LHCN-M2 (cell line): ENCODE measurements at regions not wholly inside any gene's neighbourhood (a gene's known extent, or its start where the extent isn't known, plus 50 kb on each side); places are given as distances from the start of the nearest gene placed in this dataset.
A peak's percentile ranks its signal among the peaks of the same experiment; 100 is the strongest.
"Not testable (repeated sequence)": the region's sequence is repeated elsewhere in the genome, so short reads cannot be mapped to it uniquely, and the experiment has no call there.

ENCODE experiments used
- DNase-seq: peaks from one replicate; pipeline ENCODE4 v3.0.0-alpha.2; 2012; ENCODE audit warnings: low read depth

DNA sequence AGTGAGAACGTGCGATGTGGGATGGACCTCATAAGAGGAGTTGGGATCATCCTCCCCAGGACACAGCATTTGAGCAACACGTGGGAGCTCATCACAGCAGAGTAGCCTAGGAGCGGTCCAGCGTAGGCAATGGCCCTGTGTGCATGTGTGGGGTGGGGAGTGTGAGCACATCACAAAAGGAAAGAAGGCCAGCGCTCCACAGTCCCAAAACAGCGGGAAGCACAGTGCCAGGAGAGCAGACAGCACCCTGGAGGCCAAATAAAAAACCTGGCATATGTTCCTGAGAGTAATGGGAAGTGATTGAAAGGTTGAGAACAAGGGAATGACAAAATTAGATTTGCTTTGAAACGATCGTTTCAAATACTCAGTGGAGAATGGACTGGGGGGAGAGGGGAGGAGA, 226.0 kb downstream of the C7orf25 start:
- DNase-seq, result no peak

DNA sequence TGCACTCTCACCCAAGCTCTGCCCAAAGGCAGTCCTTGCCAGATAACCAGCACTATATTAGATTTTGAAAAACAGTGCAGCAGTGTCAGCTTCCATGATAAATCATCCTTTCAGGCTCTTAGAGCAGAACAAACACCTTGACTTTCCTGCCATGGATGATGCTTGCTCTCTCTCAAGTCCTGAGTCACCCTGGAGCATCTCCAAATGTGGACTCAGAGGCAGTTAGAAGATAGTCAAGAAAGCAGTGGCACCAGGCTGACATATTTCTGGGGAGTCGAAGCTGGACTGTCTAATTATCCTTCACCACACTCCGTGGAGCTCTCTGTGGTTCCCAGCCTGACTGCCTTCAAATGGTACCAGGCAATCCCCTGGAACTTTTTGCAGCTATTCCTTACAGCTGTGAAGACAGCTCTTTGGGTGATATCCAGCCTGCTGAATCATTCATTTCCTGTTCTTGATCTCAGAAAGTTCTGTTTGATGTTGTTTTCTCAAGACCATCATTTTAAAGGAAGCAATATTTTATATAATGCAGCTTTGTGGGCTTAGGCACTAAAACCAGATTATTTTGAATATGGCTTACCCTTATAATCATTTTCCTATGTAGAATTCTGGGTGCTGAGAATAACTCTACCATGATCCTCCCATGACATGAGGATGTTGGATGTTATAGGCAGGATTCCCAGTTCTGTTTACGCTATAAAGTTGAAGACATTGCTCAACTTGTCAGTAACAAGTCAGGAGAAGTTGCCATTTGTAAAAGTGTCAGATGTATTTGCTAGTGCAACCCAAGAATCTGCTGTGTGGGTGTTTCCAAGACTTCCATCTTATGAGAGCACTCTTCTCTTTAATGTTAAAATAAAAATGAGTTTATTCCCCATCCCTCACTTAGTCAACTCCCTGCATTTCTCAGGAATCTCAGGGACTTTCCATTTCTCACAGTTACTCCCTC, 233.8 kb downstream of the C7orf25 start:
- peak; percentile 78 for DNase-seq

DNA sequence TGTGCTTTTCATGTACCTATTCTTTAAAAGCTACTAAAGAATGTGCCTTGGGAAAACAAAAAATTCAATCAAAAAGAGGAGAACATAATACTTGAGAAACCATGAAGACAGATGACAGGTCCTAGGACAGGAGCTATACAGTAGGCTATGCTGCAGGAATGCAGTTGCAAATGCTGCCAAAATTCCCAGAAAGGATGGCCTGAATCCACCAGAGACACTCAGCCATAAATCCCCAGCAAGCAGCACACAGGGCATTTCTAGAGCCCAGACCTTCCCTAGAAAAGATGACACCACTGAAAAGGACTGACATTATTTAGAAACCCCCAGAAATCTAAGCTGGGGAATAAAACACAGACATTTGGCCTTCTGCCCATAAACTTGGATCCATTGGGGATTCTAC, 237.3 kb downstream of the C7orf25 start:
- DNase-seq, result no peak

DNA sequence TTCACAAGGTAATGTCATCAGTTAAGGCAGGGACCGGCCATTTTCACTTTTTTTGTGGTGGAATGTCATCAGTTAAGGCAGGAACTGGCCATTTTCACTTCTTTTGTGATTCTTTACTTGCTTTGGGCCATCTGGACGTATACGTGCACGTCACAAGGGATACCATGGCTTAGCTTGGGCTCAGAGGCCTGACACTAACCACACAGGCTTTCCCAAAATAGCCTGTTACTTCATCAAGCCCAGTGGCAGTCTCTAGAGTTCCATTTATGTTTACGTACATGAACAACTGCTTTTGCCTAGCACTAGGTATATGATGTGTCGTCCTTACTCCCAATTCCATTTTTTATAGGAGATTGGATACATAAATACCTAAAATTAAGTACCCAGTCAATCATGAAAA, 237.9 kb downstream of the C7orf25 start:
- DNase-seq, result no peak

DNA sequence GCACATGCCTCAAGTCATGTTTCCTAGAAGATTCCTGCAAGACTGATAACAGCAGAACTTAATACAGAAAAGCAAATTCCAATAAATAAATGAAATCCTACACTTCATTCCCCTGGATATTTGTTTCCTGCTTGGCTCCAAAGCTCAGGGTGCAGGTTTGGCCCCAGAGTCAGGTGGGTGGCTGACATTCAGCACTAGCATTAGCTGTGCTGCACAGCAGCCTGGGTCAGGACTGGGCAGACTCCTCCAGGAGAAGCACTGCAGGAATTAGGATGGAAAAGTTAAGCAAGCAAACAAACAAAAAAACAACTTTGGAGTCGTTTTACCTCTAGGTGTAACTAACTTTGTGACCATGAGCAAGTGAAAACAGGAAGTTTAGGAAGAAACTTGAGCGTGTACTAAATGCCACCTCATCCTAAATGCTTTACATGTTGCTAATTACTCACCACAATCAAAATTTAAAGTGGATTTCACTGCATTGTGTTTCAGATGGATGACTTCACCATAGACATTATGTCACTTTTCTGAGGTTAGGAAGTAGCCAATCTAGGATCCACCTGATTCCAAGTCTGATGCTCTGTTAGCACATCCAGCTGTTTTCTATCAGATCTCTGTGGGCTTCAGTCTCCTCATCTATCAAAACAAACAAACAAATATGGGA, 239.4 kb downstream of the C7orf25 start:
- peak; percentile 28 for DNase-seq

DNA sequence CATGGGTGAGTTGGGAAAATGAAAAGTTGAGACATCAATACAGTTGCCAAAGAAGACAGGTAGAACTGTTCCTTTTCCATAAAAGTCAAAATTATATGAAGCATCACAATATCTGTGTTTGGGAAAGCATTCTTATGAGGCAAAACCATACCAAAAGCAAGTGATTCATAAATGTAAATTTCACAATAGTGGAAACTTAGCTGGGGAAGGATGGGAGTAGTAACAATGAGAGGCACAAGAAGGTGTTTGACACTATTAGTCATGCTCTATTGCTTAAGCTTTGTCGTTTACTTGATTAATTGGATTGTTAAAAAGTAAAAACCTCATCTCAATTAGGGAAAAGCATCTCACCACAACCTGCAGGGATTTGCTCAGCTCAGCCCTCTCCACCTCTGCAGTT, 240.2 kb downstream of the C7orf25 start:
- DNase-seq, result peak; percentile 67

DNA sequence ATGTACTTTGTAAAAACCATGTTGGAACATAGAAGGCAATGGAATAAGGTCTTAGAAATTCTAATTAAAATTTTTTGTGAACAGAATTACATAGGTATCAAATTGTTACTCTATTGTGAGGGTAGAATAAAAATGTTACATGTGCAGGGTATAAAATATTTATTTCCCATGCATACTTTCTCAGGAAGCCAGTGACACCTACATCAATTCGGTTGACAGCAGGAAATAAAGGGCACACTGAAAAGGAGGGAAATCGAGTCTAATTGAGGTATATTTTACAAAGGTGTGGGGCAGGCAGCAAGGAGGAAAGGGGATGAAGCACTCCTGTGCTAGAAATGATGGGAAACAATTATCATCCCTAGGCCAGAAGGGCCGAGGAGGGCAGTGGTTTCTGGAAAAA, 244.9 kb downstream of the C7orf25 start:
- no peak for DNase-seq

DNA sequence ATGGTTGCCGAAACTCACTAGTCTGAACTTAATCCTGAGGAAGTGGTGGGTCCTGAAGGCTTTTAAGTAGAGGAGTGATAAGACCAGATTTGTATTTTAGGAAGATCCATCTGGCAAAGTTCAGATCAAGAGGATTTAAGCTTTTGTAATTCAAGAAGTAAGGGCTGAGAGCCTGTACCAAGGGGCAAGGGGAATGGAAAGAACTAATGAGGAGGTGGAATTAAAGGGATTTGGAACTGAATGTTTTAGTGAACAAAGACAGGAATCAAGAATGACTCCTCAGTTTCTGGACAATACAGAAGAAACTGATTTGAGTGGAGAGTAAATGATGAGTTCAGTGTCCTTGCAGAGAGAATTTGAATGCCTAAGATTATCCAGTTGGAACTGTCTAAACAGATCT, 249.0 kb downstream of the C7orf25 start:
- no peak for DNase-seq

DNA sequence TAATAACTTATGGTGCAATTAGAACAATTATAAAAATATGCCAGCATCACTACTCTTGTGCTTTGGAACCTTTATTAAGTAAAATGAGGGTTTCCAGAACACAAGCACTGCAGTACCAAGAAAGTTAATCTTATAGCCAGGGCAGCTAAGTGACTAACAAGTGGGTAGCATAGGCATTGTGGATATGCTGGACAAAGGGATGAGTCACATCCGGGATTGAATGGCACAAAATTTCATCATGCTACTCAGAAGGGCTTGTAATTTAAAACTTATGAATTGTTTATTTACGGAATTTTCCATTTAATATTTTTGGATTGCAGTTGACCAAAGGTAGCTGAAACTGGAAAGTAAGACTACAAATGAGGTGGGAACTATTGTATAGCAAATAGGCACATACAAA, 250.6 kb downstream of the C7orf25 start:
- DNase-seq, result peak; percentile 92

DNA sequence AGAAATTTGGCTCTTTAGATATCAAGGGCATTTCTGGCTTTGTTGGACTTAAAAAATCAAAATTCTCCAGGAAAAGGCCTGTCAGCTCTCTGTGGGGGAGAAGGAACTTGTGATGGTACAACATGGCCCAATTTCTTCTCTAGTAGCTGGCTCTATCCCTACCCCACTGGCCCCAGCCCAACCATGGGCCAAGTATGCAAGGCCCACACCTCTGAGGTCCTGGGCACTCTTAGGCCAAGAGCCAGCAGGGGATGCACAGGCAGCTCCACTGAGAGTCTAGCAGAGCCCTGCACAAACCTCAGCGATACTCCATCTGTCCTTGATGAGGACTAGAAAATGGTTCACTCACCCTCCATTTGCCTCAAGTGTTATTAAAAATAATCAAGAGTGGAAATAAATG, 261.2 kb downstream of the C7orf25 start:
- DNase-seq, result no peak

DNA sequence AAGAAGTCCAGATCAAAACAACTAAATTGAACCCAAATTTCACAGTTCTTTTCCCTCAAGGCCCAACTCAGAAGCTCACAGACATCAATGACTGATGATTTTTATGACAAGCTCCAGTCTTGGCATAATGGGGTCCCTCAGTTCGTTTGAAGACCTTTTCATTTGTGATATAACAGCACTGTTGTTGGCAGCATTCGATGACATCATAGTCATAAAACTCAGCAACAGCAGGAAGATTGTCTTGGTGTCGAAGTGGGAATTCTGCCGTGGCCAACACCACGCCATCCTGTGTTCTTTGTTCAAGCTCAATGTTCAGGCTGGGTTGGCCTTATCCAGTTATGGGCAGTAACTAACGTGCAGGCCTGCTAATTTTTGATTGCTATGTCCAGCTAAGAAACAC, 261.7 kb downstream of the C7orf25 start:
- no peak for DNase-seq

DNA sequence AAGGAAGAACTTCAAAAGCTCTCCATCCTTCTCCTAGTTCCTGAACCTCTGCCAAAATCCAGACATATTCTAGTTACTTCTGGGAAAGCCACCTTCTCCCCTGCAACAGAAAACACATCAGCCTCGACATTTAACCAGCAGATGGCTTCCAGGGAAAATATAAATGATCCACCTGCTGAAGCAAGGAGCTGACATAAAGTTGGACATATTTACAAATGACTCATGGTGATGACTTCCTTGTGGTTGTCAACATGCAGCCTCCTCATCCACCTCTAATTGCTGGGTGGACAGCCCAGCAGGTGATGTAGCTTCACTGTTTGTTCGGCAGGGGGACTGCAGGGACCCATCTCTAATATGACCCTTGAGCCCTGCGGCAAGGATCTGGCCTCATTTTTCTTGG, 266.0 kb downstream of the C7orf25 start:
- DNase-seq, result no peak

DNA sequence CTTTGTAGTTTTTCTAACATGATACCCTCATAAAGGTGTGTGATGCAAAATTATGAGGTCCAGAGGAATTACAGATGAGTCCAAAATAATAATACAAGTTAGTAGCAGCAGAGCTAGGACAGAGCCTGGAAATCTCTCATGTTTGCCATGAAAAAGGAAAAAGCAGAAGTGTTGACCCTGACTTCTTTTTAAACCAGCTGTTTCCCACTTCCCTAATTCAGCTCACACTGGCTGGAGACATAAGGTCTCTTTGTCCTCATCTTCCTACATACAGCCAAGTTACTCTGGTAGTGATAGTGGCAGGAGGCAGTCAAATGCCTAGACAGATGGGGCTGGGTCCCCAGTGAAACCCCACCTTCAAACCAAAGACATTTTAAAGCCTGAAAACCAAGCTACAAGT, 269.2 kb downstream of the C7orf25 start:
- no peak for DNase-seq

DNA sequence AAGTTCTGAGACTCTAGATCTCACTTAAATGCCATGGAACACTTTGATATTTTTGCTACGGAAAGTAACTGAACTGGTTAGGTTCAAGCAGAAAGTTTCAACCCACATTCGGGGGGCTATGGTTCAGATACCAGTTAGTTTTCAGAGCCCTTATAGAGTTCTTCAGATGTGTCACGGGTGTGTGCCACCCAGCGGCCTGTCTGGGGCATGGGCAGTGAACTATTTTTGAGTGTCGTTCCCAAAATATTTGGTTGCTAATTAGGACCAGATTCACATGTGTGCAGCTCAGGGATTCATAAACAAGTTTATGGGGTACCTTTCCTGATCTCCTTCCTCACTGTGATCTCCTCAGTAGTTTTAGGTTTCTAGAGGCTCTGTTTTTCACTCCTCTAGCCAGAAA, 271.9 kb downstream of the C7orf25 start:
- DNase-seq, result no peak

DNA sequence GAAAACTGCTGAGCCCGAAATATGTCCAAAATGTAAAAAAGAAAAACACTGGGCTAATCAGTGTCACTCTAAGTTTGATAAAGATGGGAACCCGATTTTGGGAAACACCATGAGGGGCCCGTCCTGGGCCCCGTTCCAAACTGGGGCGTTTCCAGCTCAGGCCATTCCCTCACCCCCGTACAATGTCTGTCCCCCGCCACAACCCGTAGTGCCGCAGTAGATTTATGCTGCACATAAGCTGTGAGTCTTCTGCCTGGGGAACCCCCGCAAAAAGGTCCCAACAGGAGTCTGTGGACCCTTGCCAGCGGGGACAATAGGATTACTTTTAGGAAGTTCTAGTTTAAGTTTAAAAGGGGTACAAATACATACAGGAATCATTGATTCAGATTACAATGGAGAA, 275.5 kb downstream of the C7orf25 start:
- DNase-seq, result not testable (repeated sequence)

DNA sequence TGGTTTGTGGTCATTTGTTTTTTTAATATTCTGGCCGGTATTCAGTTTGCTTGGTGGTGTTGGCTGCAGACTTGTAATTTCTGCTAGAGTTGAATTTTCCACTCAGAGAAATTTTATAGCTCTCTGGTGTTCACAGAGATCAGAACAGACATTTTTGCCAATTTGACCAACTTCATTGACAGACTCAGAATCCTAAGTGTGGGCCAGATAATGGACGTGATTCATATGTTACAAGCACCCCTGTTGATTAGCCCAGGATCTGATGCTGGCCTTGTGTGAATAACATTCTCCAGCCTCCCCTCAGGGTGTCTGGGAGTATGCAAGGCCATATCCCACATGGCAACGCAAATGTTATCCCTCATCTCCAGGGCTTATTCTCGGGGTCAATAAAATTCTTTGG, 283.8 kb downstream of the C7orf25 start:
- DNase-seq, result no peak

DNA sequence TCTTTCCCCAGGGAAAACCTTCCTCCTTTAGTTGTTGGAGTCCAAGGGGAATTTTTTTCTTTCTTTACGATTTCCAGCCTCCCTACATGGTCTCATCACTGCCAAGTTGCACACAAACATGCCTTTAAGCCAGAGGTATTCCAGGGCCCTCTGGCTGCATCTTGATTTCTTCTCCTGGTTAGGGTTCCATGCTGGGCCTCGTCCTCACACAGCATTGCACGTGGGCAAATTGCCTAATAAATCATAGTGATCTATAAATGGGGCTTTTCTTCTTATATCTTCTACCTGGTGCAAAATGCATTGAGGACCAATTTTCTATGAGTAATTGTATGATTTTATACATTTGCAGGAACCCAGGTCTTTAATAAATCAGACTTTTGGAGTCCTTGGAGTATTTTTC, 284.2 kb downstream of the C7orf25 start:
- no peak for DNase-seq

DNA sequence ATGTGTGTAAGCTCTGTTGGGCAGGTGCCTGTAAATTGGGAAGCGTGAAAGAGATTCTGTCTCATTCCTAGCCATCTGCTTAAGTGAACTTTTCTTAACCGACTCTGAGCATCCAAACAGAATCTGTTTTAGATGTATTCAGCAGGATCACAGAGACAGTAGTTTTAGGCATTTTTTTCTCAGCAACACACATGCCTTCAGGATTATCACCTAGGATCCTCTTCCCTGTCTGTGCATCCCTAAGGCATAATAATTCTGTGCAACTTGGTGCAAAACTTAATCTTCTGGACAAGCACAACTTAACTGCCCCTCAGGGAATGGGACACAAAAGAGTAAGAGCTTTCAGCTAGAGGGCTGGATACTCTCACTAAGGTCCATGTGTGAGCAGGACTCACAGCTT, 284.8 kb downstream of the C7orf25 start:
- DNase-seq, result no peak

DNA sequence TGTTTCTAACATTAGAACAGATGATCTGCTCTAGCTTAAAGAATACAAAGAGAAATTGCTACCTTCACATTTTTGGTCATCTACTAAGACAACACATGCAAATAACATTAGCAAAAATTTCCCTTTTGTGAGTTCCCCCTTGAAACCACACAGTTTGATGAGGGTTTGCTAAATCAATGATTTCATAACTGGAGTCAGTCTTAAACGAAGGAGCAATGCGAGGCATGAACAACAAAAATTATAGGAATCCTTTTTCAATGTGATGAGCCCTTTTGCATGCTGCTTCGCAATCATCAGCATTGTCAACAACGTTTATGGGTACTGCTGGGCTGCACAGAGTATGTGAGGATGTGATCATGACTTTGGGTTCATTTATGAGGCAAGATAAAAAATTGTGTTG, 286.4 kb downstream of the C7orf25 start:
- no peak for DNase-seq

DNA sequence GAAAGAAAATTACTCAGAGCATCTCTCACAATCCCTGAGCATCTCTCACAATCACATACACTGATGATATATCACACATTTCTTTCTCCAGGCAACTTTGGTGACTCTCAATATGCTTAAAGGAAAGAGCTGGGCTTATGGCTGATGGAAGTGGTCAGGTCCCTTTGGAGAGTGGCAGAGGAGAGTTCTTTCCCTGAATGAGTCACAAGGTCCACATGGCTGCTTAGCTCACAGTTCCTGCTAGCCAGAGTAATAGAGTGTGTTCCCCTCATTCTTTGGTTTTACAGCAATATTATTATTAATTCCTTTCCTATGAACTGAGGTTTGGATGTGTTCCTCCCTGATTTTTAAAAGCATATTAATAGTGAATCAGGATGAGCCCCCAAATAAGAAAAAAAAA, 287.4 kb downstream of the C7orf25 start:
- peak; percentile 26 for DNase-seq

DNA sequence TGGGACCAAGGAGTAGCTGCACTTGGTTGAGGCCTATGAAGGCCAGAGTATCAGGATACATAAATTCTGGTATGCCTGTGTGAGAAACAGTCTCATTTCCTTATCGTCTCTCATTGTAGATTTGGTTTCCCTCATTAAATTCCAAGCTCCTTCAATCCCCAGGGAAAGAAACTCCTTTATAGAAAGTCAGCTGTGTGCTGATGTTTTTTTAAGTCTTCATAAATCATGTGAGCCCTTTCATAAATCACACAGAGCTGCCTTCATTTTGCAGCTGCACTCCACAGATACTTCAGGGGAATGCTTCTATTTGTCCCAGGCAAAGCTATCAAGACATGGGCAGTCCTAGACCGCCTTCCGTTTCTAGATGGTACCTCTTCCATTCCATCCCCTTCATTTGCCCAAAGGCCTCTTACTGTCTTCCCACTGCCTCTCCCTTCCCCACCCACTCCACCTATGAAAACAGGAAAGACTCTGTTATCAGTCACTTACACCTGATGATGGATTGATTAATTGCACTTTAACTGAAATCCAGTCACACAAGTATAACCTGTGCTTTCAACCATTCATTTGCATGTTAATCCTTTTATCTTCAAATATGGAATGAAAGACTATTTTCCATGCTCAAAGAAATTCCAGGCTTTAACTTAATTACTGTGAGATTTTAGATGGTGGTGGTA, 290.2 kb downstream of the C7orf25 start:
- peak; percentile 17 for DNase-seq

DNA sequence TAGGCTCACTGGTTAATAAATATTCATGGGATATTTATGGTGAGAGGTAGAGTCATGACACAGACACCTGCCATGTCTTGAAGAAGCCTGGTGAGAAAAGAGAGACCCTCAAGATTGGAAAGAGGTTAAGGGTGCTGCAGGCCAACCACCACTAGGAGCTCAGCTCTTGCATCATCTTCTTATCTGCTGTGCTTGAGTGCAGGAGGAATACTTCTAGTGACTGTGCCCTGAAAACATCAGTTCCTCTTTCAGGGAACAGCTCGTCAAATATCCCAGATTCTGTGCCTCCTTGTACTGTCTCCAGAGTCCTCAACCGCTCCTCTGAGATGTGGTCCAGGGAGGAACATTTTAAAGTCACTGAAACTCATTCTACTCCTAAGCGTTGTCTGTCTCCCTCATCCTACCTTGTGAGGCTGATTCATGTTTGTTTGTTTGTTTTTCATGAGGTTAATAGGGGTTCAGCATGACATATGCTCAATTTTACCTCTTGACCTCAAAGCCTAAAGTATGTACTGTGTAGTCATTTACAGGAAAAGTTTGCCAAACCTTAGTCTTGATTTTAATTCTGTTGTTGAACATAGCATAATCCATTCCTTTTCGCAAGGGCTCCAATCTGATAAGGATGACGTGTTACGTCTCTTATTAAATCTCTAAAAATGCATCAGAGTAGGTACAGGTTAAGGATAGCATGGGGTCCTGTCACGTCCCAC, 293.1 kb downstream of the C7orf25 start:
- no peak for DNase-seq
